Fibroblast of skin of right biceps (primary cell): ENCODE measurements at regions not wholly inside any gene's neighbourhood (a gene's known extent, or its start where the extent isn't known, plus 50 kb on each side); places are given as distances from the start of the nearest gene placed in this dataset.
"Not testable (repeated sequence)": the region's sequence is repeated elsewhere in the genome, so short reads cannot be mapped to it uniquely, and the experiment has no call there.

ENCODE experiments used
- DNase-seq: peaks from one replicate; pipeline ENCODE4 v3.0.0-alpha.2; 2013

DNA sequence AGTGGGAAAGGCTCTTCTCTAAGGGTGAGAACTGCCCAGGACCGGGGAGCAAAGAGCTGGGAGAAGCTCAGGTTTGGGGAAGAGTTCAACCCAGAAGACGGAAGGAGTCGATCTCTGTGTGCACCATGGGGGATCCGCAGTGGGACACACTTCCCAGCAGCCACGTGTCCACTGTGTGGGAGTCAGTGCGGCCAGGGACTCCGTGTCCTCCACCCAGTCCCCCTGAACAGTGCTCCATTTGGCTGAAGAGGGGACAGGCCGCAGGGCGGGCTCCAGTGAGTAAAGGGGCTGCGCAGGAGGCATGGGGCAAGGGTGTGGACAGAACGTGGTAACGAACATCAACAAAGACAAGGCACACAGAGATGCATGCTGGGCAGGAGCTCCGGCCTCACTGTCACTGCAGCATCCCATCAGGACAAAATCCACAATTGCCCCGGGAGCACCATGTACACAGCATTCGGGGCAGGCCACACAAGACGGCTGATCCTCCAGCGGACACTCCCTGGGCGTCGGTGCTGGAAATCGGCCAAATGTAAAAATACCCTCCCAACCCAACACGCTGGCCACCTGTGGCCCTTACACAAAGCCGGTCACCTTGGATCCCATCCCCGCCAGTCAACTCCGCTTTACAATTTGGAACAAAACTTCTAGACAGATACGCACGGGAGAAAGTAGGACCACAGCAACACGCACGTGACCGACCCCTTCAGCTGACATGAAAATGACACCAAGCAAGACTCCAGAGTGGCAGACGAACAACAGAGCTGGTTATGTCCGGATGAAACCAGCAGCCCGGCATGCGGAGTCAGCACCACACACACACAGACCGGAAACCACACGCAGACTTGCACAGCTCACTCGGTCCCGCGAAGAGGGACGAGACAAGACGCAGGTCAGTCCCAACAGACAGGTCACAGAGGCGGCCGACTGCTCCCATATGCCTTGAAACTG, 366.8 kb downstream of the SHANK2 start:
- DNase-seq: peak; percentile 48

DNA sequence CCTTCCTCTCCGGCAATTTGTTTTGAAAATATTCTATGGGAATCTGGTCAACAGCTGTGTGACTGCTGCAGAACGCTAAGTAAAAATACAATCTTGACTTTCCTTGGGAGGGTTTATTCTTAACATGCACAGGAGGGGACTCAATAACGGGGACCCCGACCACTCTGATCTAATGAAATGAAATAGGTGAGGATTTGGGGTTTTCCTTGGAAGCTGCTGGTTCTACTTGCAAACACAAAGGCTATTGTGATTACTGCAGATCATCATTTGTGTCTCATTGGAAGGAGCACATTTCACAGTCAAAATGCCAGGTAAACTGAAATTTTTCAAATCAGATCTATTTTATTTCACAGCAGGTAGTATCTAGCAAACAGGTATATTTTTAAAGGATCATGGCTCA, 366.1 kb downstream of the SHANK2 start:
- DNase-seq: no peak

DNA sequence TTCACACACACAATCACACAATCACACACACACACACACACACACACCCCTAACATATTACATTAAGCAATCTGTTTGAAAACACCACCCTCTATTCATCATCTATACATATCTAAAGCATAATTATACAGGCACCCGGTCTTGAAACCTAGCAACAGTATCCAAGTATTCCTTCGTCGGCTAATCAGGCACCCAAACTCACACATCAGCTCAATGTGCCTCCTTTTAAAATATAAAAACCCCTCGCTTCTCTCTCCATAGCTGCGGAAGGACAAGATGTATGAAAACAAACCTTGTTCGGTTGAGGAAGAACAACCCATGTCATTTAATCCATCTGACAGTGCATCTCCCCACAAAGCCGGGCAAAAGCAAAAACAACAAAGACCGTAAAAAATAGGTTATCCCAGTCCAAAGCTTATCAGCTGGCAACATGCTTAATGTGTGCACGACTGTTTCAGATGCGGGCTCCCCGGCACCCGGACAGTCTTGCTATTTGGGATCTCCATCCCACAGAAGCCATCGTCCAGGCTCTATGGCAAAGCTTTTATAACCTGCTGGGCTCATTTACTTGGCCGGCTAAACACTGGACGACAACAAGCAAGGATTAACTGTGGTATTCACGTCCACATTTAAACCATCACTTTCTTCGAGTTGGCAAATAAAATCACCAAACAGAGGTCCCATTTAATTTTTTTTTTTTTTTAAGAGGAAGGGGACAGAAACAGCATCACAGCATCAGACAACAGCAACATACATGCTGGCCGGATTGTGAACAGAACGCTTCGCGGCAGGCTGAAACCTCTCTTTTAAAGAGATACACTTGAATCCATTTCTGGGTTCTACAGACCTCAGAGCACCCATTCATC, 365.5 kb downstream of the SHANK2 start:
- DNase-seq: no peak

DNA sequence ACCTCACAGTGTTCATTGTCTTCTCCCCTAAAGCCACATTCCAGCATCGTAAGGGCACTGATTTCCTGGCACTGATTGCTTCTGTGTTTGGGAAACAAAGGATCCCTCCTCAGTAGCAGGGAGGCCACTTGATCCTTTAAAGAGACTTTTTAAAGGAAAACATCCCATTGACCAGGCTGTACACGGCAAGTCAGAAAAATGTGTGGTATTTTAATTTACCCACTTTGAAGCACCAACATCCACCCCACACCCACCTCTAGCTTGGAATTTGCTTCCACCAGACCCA, 364.9 kb downstream of the SHANK2 start:
- no peak for DNase-seq

DNA sequence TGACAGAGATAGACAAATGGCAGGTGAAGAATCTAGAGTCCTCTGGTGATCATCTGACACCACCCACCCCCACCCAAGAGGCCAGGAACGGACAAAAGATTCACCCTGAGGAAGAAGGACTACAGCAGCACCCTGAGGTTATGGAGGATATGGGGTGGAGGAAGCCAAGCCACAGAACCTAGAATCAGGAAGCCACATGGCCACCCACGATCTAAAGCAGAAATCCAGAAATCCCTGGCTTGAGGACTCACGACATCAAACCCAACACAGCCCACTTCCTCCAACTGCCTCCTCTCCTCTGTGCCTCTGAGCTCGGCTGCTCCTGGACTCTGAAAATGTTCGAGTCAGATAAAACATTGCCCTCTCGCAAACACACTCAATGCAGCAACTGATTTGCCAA, 364.3 kb downstream of the SHANK2 start:
- no peak for DNase-seq

DNA sequence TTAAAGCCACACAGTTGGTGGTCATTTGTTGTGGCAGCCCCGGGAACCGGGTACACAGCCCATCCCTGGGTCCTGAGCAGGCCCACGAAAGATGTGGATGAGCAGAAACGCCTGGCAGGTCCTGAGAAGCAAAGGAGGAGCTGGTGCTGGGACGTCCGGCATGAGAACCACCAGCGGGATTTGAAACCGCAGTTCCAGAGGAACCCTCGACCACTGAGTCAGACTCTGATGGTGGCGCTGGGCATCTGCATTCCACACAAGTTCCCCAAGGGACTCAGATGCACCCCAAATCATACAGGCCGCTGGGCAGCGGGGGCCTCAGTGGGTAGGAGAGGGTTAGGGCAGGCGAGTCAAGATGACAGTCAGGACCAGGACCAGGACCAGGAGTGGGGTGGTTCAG, 363.0 kb downstream of the SHANK2 start:
- DNase-seq: no peak

DNA sequence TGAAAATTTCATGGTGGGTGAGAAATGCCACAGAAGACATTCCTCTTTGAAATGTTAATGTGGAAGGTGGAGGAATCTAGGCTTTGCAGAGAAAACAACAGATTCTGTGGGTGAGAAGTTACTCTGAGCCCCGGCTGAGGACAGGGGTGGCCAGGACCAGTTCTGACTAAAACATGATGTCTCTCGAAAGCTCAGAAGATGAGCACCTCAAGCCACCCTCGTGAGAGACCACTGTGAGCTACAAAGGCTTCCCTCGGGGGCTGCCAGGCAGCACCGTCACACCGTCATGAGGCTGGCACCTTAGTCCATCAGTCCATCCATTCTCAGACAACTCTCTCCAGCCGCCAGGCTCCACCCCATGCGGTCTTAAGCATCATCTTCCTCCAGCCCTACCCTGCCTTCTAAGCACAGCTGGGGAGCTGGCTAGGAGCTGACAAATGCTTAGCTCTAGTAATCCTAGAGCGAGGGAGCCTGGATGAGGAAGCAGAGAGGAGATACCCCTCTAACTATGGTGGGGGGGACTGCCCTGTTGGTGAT, 360.5 kb downstream of the SHANK2 start:
- no peak for DNase-seq

DNA sequence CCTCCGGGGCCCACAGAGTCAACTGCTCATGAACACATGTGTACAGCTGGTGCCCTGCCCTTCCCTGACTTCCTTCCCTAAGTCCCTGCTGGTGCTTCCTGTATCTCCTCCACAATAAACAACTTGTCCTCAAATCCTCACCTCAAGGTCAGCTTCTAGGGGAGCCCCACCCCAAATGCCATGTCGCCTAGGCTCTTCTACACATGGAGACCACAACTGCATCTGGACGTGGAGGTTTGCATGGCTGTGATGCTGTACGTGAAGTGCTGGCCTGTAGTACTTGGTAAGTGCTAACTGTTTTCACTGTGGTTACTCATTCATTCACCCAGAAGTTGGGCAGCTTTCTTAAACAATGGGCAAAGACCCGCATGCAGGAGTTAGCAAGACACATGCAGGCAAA, 359.5 kb downstream of the SHANK2 start:
- no peak for DNase-seq

DNA sequence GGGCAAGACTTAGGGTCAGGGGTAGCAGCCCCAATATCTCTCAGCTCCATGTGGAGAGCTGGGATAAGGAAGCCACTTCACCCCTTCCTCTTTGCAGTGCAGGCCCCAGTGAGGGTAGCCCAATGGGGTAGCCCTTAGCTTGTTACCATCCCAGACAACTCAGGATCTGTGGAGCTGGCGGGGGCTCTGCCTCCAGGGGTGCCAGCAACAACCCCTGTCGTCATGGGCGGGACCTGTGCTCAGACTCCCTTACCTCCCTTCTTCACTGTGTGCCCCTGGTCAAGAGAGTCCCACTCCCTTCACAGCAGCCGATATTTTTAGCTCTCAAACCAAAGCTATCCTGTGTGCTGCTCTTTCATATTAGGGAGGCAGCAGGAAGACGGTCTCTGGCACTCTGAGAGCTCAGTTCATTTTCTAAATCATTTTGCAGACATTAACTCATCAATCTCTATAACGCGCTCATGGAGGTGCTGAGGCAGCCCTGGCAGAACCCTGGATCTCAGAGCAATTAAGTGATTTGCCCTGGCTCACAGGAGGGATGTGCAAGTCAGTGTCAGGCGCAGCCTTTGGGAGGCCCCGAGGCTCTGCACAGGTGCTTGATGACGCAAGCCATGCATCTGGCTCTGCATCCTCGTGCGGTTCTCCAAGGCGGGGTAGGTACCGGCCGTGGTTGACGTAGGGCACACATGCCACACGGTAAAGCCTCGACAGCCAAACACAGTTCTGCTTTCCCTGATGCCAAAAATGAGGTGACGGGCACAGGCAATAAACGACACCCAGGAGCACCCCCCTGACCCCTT, 357.6 kb downstream of the SHANK2 start:
- no peak for DNase-seq

DNA sequence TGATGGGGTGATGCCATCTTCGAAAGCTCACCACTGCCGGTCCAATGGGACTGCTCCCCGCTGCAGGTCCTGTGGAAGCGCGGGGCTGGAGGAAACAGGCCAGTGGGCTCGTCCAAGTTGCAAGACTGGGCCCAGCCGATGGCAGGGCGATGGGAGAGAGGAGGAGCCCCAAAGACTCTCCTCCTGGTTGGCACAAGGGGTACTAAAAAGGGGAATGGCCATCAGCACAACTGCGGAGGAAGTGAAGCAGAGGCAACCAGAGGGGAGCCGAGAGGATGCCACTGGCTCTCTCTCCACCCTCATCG, 357.1 kb downstream of the SHANK2 start:
- no peak for DNase-seq

DNA sequence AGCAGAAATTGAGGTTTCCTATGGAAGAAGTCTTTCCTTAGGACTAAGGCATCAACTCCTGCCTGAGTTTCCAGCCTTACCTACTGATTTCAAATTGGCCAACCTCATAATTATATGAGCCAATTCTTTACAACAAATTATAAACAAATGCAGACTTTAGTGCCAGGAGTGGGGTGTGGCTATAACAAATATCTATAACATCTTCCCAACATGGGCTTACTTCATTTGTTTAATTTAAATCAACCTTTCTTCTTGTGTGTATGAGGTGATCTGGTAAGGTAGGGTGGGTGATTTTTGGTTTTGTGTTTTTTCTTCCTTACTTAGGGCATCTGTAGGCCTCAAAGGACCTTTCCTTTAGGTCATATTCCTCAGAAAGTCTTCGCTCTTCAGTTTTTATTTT, 354.9 kb downstream of the SHANK2 start:
- no peak for DNase-seq

DNA sequence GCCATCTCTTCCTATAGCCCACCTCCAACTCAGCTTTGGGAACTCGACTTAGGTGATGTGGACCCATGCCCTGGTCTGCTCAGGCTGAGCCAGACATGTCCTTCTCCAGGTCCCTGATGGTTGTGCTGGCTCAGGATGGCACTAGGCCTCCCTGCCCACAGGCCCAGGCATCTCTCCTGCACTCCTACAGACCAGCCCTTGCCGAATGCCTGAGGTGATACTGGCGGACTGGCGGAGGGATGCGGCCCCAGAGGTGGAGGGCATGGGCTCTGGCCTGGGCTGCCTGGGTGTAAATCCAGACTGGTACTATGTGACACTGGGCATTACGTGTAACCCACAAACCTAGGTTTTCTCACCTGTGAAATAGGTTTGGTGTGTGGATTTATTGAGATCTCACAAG, 352.8 kb downstream of the SHANK2 start:
- no peak for DNase-seq

DNA sequence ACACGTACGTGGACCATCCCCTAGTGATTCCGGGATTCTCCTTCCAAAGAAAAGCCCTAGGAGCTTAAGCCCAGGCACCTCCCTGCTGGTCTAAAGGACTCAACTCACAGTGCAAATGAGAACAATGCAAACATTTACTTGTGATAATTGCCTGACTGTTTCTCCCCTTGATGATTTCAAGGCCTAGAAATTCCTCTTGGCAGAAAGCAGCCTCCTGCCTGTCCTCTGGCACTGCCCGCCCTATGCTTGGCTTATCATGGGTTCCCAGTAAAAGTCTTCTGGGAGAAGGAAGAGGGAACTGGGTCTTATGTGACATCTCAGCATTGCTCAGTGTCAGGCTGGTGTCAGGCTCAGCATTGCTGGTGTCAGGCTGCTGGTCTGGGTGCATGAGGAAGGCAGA, 351.8 kb downstream of the SHANK2 start:
- no peak for DNase-seq

DNA sequence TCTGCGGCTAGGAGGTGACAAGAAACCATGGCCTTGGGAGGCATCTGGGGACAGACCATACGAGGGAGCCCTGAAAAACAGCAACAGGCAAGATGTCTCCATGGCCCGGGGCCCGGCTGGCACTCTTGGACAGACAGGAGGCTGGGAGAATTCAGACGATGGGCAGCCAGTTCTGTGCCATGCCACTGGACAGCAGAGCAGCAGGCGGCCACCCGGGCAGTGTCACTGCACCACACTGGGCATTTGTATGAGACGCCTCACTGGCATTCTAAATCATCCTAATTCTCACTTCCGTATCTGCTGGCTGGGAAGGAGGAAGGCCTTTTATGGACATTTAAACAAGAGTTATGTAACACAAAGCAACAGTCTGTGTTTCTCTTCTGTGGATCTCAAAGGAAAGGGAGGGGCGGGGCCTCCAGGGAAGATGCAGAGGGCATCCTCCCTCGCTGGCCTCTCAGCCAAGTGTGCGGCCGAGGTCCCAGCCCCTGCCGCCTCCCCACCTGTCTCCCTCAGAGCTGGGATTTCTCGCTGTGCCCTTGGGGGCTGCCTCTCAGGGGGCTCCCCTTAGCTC, 350.3 kb downstream of the SHANK2 start:
- no peak for DNase-seq

DNA sequence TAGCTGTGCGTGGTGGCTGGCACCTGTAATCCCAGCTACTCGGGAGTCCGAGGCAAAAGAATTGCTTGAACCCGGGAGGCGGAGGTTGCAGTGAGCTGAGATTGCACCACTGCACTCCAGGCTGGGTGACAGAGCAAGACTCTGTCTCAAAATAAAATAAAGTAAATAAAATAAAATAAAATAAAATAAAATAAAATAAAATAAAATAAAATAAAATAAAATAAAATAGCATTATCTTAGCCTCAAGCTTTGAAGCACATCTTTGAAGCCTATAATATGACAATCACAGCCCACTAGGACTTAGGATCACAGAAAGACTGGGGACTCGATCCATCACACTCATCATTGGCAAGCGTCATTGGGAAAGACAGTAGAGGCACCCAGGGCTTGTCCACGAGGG, 349.1 kb downstream of the SHANK2 start:
- DNase-seq: not testable (repeated sequence)

DNA sequence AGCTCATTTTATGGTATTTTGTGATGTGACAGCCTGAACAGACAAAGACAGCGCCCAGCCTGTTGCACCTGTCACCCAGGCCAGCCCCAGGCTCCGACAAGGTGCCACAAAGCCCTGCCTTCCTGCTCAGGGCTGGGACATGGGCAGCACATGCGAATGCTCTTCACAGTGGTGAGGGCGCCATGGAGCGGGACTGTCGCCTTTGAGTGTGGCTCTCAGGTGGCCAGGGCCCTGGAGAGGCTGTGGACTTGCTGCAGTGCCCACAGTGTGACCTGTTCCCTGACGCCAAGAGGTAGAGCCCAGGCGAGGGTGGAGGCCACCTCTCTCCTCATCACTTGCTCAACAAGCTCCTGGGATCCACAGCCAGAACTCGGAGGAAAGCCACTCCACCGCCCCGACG, 346.3 kb downstream of the SHANK2 start:
- no peak for DNase-seq

DNA sequence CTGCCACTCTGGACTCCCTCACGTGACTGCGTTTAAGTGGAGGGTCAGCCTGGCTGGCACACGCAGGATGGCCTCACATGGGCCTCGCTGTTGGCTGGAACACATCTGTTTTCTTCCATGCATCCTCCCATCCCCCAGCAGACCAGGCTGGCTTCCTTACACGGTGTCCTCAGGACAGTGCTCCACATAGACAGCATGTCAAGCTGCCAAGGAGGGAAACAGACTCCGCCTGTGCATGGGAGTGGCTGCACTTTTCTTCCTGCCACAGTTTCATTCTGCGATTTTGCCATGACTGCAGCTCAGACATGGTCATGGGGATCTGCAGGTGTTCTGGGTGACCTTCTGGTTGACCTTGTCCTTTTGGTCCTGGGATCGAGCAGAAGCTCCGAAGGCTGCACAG, 344.2 kb downstream of the SHANK2 start:
- no peak for DNase-seq

DNA sequence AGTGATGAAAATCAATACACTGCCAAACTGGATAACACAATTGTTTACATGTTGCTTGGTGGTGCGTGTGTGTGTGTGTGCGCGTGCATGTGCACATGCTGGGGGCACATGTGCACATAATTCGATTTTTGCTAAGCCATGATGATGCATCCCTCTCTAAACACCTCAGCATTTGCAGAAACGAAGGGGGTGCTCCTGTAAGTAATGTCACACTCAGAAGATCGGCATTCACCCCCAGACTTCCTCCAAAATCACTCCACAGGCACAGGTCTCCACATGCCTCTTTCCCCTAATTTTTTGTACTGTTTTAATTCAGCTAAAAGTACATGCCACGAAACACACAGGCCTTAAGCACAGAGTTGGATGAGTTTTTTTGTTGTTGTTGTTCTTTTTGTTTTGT, 341.5 kb downstream of the SHANK2 start:
- DNase-seq: peak; percentile 38

DNA sequence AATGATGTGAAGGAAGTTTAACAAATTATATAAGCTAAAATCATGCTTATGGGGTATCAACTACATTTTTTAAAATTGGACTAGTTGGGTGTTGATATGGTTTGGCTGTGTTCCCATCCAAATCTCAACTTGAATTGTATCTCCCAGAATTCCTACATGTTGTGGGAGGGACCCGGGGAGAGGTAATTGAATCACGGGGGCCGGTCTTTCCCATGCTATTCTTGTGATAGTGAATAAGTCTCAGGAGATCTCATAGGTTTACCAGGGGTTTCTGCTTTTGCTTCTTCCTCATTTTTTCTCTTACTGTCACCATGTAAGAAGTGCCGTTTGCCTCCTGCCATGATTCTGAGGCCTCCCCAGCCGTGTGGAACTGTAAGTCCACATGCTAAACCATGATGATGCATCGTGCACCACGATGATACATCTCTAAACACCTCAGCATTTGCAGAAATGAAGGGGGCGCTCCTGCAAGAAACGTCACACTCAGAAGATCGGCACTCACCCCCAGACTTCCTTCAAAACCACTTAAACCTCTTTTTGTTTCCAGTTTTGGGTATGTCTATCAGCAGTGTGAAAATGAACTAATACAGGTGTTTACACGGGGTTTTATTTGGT, 340.0 kb downstream of the SHANK2 start:
- peak; percentile 79 for DNase-seq

DNA sequence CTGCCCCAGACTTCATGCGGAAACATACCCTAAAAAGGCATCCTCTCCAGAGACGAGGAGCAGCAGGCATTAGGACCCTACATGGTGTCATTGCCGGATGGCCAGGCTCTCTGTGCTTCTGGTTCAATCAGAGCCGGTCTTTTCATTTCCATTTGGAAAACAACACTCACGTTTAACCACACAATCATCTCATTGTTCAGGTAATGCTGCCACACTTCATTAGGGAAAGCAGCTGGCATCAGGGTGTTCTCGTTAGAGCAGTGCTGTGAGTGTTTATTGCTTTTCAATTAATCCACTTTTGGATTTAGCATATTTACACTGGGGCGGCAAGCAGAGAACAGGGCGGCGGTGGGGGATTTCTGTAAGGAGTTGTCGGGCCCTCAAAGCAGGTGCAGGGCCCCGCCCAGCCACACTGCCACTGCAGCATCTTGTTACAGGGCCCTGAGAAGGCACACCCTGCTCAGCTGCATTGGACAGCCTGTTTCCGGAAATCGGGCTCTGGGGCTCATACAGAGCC, 338.6 kb downstream of the SHANK2 start:
- no peak for DNase-seq

DNA sequence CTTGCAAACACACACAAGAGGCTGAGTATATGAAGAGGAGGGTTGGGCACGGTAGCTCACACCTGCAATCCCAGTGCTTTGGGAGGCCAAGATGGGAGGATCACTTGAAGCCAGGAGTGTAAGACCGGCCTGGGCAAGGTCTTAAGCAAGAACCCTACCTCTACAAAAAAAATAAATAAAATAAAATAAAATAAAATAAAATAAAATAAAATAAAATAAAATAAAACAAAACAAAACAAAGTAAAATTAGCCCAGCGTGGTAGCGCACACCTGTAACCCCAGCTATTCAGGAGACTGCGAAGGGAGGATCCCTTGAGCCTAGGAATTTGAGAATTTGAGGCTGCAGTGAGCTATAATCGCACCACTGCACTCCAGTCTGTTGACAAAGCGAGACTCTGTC, 337.9 kb downstream of the SHANK2 start:
- no peak for DNase-seq
